OCI-M1 (cell line): ENCODE measurements at regions not wholly inside any gene's neighbourhood (a gene's known extent, or its start where the extent isn't known, plus 50 kb on each side); places are given as distances from the start of the nearest gene placed in this dataset.
A peak's percentile ranks its signal among the peaks of the same experiment; 100 is the strongest.

ENCODE experiments used
- DNase-seq: peaks from one replicate; lab custom pipeline; 2025; lab: John Stamatoyannopoulos, UW

DNA sequence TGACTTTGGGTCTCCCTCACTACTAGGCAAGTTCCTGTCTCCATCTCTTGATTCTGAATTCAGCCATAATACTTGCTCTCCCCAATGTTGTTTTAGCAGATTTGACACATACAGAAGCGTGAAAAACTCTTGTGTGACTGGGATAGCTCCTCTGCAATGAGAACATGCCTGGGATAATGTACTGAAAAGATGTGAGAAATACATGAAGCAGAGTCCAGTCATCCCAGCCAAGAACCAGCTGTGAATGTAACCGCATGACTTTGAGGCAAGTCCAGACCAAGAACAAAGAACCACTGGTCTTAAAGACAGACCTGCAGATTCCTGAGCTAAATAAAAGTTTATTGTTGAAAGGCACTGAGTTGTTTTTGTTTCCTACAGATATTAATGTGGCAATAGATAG, 135.0 kb downstream of the NMUR2 start:
- no peak for DNase-seq

GRCh38 chr5:152269533-152269932, 135.5 kb downstream of the NMUR2 start:
- DNase-seq, result no peak

DNA sequence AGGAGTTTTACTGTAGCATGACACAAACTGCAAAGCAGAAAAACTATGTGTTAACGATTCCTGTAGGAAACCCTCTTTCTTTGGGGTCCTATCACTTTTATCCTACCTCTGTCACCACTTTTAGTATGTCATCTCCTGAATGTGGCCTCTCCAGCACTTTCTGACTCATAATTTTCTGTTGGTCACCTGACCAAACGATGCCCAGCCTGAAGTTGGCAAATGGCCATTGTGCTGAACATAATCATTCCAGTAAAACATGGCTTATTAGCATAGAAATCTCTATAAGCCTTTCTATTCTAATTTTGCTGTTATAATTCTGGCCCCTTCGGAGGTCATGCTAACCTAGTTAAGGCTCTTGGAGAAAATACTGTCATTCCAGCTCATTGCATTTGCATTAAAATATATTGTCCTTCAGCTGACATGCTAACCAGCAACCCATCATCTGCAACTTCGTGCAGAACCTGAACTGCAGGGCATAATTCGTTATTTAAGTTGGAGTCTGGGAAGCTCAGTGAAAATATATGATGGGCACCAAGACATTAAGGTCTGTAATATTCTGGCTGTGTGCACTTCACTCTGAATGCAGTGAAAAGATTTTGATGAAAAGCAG, 140.3 kb downstream of the NMUR2 start:
- no peak for DNase-seq

DNA sequence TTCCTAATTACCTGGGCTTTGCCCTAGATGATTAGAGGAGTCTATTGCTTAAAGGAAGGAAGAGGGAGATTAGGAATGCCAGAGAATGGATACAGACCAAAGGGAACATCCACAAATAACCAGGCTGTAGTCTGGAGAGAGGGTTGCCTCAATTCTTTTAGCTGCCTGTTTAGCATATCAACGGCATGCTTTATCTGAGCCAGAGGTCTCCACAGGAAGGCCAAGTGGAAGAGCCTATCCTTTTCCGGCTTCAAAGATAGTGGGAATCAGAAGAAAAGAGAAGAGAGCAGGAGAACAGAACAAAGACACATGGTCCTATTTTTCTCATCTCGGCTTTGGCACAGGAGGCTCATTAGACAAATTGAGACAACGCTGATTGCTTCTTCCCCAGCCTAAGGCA, 142.4 kb downstream of the NMUR2 start:
- DNase-seq, result no peak

- DNase-seq, result no peak
Measured at GRCh38 chr5:152260940-152261339, 144.1 kb downstream of the NMUR2 start.

GRCh38 chr5:152259702-152260101, 145.4 kb downstream of the NMUR2 start:
- DNase-seq, result no peak

DNA sequence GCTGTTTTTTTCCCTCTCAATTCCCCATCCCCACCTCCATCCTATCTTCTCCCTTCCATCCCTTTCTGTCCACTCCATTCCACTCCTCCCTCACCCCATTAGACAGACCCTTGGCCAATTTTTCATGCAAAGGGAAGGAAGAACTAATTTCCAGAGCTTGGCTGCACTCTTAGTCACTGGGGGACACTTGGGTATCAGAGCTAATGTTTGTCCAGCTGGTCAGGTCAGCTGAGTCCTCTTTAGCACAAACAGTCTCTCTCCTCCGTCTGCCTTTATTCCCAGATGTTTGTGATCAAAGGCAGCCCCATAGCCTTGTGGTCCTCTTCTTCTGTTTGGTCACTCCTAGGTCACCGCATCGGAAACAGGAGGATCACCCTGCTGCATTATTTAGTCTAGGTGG, 148.5 kb downstream of the NMUR2 start:
- no peak for DNase-seq

GRCh38 chr5:152255411-152255810, 149.7 kb downstream of the NMUR2 start:
- no peak for DNase-seq

- DNase-seq, result no peak
Measured at GRCh38 chr5:152247850-152248385, 157.2 kb downstream of the NMUR2 start.

GRCh38 chr5:152246401-152246800, 158.7 kb downstream of the NMUR2 start:
- peak; percentile 51 for DNase-seq

- no peak for DNase-seq
Measured at GRCh38 chr5:152237531-152237930, 167.5 kb downstream of the NMUR2 start.

DNA sequence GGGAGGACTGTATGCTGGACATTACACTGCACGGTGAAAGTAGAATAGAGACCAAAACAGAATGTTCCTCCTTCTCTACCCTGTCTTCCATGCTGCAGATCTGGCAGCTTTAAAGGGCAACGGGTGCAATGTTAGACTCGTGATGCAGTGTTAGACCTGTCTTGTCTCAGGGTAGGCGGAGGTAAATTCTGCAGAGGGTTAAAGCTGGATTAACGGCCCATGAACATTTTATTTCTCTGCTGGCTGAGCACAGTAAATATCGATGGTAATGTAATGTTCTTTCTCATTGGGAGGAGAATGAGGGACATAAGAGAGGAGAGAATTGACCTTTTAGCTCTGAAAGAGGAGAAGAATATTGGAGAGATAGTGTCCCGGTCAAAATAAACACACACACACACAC, 178.9 kb downstream of the NMUR2 start:
- DNase-seq, result no peak

DNA sequence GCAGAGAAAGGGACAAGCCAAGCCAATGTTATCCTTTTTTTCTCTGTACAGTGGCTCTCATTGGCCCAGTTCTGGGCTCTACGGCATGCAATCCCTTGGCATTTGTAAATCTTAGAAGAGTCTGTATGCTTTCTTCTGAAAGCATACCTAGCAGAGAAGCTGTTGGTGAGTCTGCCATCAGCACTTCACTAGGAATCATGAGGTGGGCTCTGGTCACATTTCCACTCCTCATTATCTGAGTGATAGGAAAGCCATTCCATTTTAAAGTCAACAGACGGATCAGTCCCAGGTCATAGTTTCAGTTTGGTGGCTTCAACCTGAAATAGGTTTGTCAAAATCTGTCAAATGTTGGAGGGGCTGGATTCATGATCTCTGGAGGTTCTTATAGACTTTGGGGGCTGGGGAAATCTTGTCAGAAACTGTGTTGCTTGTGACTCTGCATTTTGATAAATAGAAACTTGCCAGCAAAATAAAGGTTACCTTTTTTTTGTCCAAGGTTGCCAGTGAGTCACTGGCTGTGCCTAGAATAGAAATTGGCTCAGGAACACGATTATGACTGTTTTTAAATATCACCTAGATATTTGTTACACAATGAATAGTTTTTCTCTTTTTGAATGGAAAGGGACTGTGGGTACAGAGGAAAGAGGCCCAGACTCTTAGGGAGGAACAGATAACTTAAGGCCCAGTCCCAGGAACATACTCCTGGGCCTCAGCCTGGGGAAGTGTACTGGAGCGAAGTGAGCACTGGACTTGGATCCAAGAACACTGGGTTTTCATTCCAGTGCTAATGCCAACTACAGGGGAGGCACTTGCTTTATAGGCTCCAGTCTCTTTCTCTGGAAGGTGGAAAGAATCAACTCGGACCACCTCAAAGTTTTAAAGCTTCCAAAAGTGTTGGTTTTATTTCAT, 183.1 kb downstream of the NMUR2 start:
- DNase-seq, result no peak

DNA sequence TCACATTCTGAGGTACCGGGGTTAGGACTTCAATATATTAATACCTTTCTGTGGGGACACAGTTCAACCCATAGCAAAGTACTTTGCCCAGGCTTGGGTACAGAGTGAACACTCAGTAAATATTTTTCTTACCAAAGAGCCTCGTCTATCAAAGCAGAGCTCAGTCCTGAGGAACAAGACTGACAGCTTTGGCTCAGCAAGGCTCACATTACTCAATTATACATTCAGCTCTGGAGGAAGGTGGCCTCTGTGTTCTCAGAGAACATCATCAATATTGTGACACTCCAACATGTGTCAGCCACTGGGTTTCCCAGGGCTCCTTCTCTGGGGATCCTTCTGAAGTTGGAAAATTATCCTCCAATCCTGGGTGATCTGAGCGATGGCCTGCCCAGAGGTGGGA, 186.4 kb downstream of the NMUR2 start:
- DNase-seq, result no peak

DNA sequence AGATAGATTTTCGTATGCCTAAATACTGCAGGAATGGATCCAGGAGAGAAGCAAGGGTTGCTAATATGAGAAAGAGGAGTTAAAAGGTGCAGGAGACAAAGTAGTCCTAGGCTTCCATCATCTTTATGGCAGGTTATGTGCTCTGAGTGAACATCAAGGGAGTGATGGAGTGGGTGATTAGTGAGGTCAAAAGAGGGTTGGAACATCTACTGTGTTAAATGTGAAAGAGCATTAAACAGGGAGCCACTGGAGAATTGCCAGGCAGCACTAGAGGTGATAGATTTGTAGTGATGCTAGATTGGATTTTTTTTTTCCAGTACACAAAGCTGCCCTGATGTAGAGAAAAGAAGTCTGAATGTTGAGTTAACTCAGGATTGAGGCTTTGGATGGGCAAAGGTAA, 199.3 kb downstream of the NMUR2 start:
- DNase-seq, result no peak

GRCh38 chr5:152202321-152202720, 202.8 kb downstream of the NMUR2 start:
- DNase-seq, result no peak

DNA sequence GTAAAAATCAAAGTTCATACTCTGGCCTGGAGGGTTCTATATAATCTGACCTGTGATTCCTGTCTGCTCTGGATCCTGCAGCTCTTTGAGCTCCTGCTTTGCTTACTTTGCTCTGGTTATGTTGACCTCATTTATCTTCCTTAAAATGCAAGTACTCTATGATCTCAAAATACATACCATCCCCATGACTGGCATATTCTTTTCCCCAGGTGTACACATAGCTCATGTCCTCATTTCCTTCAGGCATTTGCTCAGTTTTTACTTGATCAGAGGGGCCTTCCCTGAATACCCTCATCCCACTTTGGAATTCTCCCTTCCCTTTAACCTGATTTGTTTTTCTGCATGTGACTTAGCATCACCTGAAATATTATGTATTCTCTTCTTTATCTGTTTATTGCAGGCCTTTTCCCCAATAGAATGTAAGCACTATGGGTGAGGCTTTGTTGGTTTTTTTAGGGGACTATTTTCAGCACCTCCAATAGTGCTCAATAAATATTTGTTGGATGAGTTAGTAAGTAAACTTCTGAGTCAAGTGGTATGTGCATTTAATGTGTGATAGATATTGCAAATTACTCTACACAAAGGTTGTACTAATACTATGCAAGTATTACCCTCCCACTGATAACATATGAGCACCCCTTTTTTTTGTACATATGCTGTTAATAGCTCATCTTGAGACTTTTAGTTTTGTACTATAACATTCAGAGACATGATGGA, 211.5 kb downstream of the NMUR2 start:
- DNase-seq, result no peak

DNA sequence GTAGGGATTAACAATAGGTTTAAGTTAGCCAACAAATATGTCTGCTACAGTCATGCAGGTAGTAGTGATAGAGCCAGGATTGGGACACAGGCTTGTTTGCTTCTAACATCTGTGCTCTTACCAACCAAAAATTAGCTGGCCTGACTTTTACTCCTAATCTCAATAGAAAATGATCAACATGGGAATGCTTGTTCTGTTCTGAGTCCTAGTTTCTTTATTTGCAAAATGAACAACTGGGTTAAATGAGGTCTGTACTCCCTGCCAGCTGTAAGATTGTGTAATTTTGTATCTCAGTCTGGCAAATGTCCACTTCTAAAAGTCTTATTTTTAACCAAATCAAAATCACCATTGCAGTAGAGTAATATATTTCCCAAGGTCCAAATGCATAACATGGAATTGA, 216.8 kb downstream of the NMUR2 start:
- DNase-seq, result no peak

- DNase-seq, result no peak
Measured at GRCh38 chr5:152187668-152188067, 217.4 kb downstream of the NMUR2 start.

DNA sequence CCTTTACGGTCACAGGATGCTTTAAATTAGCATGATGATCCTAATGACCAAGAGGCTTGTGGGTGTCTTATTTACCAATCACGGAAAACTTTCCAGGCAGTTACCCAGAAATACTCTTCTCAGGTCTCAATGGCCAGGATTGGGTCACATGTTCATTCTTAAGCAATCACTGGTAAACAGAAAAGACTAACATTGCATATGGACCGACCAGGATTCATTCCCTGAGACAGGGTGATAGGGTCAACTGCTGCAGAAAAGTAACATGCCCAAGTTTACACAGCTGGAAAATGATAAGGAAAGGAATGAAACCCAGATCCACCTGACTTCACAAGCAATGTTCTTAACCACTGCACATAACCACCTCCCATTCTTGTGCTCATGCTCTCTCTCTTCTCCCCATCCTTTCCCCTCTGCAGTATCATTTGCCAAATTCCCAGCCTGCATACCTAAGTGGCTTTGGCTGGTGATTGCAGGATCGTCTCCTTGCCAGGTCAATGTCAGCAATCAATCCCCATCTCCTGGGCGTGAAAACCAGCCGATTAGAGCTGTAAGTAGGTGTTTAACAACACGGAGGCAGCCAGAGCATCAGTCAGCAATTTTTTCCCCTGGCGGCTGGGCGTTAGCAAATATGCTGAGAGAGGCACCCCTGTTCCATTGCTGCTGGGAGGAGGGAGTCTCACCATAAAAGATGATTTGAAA, 219.4 kb downstream of the NMUR2 start:
- no peak for DNase-seq

DNA sequence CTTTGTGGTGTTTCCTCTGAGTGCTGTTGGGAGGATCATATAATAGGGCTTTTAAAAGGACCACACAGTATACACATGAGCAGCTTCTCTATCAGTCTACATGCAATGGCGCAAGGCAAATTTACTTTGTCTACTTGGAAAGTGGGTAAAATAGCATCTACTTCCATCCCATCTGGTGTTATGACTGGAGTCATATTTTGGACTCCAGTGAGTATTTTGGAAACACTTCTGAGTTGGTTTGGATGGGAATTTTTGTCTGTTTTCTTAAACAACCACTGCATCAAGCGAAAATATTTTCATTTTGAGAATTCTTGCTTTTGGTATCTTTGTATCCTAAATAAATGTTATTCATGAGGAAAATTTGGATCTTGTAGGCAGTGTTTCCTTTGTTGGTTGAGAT, 220.8 kb downstream of the NMUR2 start:
- no peak for DNase-seq

DNA sequence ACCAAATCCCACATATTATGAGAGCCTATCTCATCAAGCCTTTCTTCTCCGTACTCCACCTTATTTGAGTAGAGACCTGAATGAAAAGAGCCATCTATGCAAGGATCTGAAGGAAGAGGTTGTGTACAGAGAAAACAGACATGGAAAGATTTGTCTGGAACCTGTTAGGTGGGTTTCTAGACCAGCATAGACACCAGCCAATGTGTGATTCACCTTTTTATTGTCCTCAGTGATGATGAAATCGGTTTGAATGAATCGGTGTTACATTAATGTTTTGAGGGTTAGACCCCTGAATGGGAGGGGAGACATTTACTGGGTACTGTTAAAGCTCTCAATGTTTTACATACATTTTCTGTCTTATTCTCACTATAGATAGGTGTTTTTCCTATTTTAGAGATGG, 223.6 kb downstream of the NMUR2 start:
- DNase-seq, result no peak
